ENCODE measurements at regions not wholly inside any gene's neighbourhood (a gene's known extent, or its start where the extent isn't known, plus 50 kb on each side); places are given as distances from the start of the nearest gene placed in this dataset.

DNA sequence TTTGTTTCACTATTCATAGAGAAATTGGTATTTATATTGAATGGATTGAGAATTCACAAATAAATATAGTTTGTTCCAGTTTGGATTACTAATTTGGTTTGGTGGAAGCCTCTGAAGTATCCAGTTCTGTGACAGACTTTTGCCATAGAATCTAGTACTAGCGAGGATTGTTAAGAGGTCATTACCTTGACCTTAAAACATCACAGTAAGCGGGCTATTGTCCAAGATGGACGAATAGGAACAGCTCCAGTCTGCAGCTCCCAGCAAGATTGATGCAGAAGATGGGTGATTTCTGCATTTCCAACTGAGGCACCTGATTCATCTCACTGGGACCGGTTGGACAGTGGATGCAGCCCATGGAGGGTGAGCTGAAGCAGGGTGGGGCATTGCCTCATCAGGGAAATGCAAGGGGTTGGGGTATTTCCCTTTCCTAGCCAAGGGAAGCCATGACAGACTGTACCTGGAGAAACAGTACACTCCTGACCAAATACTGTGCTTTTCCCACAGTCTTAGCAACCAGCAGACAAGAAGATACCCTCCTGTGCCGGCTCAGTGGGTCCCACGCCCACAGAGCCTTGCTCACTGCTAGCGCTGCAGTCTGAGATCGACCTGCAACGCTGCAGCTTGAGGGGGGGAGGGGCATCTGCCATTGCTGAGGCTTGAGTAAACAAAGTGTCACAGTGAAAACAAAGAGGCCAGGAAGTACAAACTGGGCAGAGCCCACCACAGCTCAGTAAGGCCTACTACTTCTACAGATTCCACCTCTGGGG, 66.4 kb upstream of the NEDD9 start (continued):
- TF ChIP-seq, protein P1, sequence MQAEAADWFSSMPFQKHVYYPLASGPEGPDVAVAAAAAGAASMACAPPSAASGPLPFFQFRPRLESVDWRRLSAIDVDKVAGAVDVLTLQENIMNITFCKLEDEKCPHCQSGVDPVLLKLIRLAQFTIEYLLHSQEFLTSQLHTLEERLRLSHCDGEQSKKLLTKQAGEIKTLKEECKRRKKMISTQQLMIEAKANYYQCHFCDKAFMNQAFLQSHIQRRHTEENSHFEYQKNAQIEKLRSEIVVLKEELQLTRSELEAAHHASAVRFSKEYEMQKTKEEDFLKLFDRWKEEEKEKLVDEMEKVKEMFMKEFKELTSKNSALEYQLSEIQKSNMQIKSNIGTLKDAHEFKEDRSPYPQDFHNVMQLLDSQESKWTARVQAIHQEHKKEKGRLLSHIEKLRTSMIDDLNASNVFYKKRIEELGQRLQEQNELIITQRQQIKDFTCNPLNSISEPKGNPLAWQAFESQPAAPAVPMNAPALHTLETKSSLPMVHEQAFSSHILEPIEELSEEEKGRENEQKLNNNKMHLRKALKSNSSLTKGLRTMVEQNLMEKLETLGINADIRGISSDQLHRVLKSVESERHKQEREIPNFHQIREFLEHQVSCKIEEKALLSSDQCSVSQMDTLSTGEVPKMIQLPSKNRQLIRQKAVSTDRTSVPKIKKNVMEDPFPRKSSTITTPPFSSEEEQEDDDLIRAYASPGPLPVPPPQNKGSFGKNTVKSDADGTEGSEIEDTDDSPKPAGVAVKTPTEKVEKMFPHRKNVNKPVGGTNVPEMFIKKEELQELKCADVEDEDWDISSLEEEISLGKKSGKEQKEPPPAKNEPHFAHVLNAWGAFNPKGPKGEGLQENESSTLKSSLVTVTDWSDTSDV (CRISPR knock-in tag; IDR thresholded peaks at IDR 0.05), result peak; percentile 78; the same call in 1 of the 2 replicates
- TF ChIP-seq, protein P2, sequence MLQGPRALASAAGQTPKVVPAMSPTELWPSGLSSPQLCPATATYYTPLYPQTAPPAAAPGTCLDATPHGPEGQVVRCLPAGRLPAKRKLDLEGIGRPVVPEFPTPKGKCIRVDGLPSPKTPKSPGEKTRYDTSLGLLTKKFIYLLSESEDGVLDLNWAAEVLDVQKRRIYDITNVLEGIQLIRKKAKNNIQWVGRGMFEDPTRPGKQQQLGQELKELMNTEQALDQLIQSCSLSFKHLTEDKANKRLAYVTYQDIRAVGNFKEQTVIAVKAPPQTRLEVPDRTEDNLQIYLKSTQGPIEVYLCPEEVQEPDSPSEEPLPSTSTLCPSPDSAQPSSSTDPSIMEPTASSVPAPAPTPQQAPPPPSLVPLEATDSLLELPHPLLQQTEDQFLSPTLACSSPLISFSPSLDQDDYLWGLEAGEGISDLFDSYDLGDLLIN (CRISPR knock-in tag; IDR thresholded peaks at IDR 0.05; ENCODE audit: borderline replicate concordance), result no peak
- TF ChIP-seq ZNF549 (CRISPR knock-in tag; IDR thresholded peaks at IDR 0.05) (no peak), RORA (CRISPR knock-in tag; IDR thresholded peaks at IDR 0.05) (no peak), HOXA7 (CRISPR knock-in tag; IDR thresholded peaks at IDR 0.05) (no peak), EHMT2 (IDR thresholded peaks at IDR 0.05; ENCODE audit: borderline replicate concordance, low read depth, low read length) (0 out of 2 replicates have a peak, but pooled peaks have one; percentile 42), ZNF841 (CRISPR knock-in tag; IDR thresholded peaks at IDR 0.05; ENCODE audit: borderline replicate concordance) (no peak; the same call in 1 of the 2 replicates), ZNF367 (CRISPR knock-in tag; IDR thresholded peaks at IDR 0.05; ENCODE audit: borderline replicate concordance) (no peak), ZNF530 (CRISPR knock-in tag; IDR thresholded peaks at IDR 0.05; ENCODE audit: low read depth) (no peak), ZBTB42 (CRISPR knock-in tag; IDR thresholded peaks at IDR 0.05) (peak; percentile 78; the same call in 1 of the 2 replicates), CEBPB (IDR thresholded peaks at IDR 0.05; ENCODE audit: borderline replicate concordance, low read depth, low read length) (peak; percentile 26; the same call in 1 of the 2 replicates), ZSCAN30 (CRISPR knock-in tag; IDR thresholded peaks at IDR 0.05) (no peak), RARG (CRISPR knock-in tag; IDR thresholded peaks at IDR 0.05; ENCODE audit: low read depth) (no peak), ZNF333 (CRISPR knock-in tag; IDR thresholded peaks at IDR 0.05; ENCODE audit: borderline replicate concordance) (peak; percentile 96; the same call in 1 of the 2 replicates), EEA1 (CRISPR knock-in tag; IDR thresholded peaks at IDR 0.05; ENCODE audit: borderline replicate concordance) (no peak), HCFC1 (IDR thresholded peaks at IDR 0.05; ENCODE audit: low read depth, low read length) (no peak), NFYC (CRISPR knock-in tag; IDR thresholded peaks at IDR 0.05) (no peak)
- TF ChIP-seq, protein P3, sequence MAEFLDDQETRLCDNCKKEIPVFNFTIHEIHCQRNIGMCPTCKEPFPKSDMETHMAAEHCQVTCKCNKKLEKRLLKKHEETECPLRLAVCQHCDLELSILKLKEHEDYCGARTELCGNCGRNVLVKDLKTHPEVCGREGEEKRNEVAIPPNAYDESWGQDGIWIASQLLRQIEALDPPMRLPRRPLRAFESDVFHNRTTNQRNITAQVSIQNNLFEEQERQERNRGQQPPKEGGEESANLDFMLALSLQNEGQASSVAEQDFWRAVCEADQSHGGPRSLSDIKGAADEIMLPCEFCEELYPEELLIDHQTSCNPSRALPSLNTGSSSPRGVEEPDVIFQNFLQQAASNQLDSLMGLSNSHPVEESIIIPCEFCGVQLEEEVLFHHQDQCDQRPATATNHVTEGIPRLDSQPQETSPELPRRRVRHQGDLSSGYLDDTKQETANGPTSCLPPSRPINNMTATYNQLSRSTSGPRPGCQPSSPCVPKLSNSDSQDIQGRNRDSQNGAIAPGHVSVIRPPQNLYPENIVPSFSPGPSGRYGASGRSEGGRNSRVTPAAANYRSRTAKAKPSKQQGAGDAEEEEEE (CRISPR knock-in tag; IDR thresholded peaks at IDR 0.05; ENCODE audit: borderline replicate concordance), result no peak
- TF ChIP-seq, protein P4, sequence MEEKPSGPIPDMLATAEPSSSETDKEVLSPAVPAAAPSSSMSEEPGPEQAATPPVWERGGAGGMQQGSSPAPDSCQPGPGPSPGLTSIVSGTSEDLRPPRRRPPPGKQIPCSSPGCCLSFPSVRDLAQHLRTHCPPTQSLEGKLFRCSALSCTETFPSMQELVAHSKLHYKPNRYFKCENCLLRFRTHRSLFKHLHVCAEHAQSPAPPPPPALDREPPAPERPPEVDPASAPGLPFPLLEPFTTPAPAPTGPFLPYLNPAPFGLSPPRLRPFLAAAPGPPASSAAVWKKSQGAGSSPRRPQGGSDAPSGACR (CRISPR knock-in tag; IDR thresholded peaks at IDR 0.05), result peak; percentile 99
- TF ChIP-seq, protein P5, sequence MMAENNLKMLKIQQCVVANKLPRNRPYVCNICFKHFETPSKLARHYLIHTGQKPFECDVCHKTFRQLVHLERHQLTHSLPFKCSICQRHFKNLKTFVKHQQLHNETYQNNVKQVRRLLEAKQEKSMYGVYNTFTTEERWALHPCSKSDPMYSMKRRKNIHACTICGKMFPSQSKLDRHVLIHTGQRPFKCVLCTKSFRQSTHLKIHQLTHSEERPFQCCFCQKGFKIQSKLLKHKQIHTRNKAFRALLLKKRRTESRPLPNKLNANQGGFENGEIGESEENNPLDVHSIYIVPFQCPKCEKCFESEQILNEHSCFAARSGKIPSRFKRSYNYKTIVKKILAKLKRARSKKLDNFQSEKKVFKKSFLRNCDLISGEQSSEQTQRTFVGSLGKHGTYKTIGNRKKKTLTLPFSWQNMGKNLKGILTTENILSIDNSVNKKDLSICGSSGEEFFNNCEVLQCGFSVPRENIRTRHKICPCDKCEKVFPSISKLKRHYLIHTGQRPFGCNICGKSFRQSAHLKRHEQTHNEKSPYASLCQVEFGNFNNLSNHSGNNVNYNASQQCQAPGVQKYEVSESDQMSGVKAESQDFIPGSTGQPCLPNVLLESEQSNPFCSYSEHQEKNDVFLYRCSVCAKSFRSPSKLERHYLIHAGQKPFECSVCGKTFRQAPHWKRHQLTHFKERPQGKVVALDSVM (CRISPR knock-in tag; IDR thresholded peaks at IDR 0.05), result peak; percentile 36; the same call in 1 of the 2 replicates

All from HepG2 (cell line).